GM18511 (cell line): ENCODE measurements at regions not wholly inside any gene's neighbourhood (a gene's known extent, or its start where the extent isn't known, plus 50 kb on each side); places are given as distances from the start of the nearest gene placed in this dataset.

Source experiments
- ATAC-seq: cut with Tn5 transposase; IDR thresholded peaks from one replicate; pipeline ENCODE4 v1.9.1; 2021; ENCODE audit warnings: mild to moderate bottlenecking, moderate library complexity; ENCODE audit not compliant: unreplicated experiment

DNA sequence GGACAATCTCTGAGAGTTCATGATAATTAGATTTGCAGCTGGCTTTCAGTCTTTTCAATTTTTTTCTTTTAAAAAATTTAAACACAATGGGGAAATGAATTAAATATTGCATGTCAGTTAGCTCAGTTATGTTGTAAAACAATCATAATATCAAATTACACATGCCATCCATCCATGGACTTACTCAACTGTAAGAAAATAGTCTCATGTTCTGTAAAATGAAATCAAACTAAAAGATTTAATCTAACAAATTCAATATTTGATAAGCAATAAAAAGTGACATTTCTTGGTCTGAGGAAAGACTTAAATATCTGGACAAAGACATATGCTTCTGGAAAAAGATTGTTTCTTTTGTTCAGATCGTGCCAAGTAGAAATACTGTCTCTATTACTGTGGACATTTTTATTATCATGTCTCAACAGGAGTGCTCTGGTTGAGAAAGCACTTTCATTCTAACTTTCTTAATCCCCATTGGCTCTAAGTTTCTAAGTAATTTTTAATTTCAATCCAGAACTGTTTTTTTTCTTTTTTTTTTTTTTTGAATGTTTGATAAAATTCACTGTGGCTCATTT lies 179.2 kb upstream of the FAM3C start:
- ATAC-seq, result no peak

DNA sequence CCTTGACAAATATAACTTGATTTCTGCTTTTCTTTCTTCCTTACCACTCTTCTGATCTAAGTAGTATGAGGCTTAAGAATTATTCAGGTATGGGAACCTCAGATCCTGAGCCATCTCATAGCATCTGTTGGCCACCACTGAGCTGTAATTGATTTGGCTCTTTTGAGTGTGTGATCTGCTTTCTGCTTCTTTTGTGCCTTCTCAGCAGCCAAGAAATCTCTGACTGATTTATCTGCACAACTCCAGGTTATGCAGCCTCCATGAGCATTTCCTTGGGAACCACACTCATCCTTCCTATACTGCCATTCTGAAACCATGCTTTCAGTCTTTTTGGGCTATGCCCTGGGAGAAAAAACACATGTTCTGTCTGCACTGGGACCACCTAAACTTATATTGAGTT lies 178.0 kb upstream of the FAM3C start:
- no peak for ATAC-seq

DNA sequence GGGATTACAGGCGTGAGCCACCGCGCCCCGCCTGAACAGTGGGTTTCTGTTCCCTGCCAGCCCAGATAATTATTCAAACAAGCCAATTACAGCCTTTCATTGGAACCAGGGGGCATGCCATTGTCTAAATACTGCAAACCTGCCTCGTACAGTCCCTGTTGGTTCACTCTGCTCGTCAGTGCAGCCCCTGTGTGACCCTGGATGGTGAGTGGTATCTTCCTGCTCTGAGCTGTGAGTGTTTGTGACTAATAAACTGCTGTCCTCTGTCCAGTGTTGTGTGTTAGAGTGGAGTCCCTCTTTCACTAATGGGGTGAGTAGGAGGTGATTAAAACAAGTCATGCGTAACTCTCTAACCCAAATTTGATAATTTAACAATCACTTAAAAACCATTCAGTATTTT lies 176.5 kb upstream of the FAM3C start:
- no peak for ATAC-seq

DNA sequence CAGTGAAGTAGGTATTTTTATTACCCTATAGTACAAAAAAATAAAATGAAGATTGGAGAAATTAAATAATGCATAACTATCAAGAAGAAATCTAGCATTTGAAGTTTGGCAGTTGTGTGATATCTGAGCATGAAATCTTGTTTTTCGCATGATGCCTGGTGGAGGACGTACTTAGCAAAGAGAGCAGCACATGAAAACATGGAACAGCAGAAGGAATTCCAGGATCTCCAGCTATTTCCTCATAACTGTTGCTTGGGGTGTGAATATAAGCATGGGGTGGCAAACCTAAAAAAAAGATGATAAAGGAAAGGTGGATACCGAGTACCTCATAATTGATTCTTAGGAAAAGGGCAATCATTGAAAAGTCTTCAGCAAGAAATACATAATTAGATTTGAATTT lies 174.3 kb upstream of the FAM3C start:
- no peak for ATAC-seq

DNA sequence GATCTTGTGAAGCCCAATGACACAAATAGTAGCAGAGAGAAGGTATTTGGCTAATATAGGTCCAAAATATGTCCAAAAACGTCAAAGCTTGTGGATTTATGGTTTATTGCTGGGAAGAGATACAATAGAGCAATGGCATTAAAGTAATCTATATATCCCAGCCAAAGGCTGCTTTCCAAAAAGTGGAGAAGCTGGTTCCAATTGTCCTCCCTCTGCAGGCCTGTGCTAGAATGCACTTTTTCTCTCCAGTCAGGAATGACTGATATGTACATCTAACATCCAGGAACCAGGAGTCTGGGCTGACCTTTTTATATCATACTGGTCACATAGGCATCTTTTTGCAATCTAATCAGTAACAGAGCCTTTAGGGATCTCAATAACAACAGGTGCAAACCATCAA lies 167.1 kb upstream of the FAM3C start:
- no peak for ATAC-seq

DNA sequence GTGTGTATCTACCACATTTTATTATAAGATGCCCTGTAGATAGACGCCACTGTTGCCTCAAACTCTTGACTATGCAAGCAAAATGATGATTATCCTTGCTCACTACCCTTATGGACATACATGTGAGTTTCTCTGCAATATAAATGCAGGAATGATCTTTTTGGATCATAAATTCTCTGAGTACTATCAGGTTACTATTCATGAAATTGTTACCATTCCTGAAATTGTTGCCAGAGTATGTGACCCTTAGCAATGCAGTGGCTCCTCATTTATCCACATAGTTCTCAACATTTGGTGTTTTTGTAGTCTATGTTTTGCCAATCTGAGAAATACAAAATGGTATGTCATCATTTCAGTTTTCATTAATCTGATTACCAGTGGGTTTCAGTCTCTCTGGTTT lies 166.2 kb upstream of the FAM3C start:
- ATAC-seq, result no peak

DNA sequence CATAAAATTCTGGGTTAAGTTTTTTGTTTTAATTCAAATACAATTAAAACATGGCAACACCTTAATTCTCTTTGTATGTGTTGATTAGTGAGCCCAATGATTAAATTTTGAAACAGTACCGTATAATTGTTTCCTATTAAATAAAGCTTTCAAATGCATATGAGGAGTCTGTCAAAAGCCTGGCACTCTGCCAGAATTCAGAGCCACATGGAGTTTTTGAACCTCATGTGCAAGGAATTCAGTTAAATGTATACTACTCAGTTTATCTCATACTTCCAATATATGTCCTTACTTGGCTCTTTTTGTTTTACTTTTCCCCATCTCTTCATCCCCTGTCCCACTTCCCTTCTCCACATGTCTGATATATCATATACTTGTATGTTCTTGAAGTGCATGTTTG lies 165.6 kb upstream of the FAM3C start:
- ATAC-seq, result no peak

DNA sequence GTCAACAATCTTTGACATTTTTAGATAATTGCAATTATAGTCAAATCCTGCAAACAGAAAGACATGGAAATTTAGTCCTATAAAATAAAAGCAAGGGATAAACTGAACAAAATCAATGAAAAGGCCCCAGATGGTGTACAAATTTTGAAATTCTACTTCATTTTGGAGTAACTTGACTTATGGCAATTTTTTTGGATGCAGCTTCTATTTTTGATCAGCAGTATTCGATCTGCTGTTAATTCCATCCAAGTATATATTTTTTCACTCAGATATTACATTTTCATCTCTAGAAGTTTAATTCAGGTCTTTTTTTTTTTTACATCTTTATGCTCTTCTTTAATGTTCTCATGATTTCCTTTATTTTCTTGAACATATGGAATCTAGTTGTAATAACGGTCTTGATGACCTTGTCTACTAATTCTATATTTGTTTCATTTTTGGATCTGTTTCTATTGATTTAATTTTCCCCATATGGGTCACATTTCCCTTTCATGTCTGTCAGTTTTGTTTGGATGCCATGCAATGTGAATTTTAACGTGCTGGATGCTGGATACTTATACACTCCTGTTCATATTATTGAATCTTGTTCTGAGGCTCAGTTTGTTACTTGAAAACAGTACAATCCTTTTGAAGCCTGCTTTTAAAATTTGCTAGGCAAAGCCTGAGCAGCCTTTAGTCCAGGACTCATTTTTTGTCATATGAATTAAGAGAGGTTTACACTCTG lies 164.3 kb upstream of the FAM3C start:
- ATAC-seq, result no peak

DNA sequence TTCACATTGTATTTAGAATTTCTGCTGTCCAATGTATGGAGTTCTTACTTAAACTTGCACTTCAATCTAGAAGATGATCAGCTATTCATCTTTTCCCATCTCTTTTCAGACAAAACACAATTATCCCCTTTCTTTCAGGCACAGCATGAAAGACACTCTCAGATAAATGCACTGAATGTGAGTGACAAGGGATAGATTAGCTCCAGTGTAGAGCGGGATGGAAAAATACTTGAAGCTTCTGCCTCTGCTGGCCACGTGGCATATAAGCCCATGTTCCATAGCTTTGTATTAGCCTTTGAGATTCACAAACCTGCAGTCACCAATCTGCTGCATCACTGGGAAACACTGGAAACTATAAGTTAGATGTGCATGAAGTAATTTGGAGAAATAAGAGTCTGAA lies 162.2 kb upstream of the FAM3C start:
- ATAC-seq, result no peak

DNA sequence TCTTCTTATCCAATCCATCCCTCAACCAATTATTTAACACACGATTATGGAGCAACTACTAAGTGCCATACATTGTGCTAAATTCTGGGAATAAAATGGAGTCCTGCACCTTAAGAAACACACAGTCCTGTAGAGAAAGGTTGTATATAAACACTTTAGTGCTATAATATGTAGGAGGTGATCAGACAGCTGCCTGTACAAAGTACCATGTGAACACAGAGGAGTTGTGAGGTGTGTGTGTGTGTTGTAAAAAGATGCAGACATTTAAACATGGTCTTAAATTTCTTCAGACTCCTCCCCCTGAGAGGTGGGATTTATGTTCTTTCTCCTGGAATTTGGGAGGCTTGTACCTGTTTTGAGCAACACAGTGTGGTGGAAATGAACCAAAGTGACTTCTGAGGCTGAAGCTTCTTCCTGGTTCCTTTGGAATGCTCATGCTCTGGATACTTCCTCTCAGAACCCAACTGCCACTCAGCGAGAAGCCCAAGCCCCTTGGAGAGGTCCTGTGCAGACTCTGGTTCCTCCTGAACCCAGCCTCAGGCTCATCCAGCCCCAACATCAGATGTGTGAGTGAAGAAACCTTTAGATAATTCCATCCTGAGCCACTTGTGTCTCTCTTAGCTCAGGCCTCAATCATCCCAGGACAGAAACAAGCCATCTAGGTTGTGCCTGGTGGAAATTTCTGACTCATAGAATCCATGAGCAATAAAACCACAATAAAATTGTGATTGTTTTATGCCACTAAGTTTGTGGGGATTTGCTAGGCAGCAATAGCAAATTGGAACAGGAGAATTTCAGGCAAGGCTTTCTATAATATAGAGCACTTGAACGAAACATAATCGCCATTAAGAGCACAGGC lies 161.2 kb upstream of the FAM3C start:
- ATAC-seq, result no peak

DNA sequence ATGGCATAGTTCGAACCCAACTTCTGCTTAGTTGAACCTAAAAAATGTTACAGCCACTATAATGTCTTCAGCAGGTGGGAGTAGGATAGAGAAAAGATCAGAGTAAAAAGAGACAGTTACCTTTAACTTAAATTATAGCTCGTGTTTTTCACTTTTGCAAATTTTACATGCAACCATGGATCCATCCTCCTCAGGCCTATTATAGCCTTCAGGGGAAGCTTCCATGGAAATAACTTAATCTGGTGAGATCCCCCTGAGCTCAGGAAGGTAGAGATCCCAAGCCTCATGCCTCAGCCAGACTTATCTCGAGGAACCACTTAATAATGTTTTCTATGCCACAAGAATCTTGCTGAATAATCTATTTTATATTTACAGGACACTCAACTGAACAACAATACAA lies 159.4 kb upstream of the FAM3C start:
- ATAC-seq, result no peak

DNA sequence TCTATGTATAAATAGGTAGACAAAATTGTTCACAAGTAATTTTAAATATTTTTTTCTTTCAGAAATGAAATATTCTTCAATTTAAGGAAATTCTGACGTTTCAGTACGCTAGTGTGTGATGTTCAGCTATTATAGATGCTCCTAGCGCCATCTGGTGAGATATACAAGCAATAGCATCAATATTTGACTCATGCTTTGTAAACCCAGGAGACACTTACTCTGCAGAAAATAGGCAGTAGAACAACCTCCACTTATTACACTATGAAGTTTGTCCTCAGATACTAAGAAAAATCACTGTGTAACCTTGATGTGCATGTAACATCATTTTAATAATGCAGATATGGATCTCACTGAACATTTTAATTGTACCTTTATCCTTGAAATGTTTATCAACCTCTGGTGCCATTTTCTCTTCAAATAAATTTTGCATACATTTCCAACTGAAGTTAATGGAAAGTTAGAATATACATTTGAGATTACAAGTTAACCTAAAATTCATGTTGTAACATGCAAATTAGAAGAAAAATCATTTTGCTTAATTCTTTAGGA lies 151.5 kb upstream of the FAM3C start:
- ATAC-seq, result peak; percentile 78

DNA sequence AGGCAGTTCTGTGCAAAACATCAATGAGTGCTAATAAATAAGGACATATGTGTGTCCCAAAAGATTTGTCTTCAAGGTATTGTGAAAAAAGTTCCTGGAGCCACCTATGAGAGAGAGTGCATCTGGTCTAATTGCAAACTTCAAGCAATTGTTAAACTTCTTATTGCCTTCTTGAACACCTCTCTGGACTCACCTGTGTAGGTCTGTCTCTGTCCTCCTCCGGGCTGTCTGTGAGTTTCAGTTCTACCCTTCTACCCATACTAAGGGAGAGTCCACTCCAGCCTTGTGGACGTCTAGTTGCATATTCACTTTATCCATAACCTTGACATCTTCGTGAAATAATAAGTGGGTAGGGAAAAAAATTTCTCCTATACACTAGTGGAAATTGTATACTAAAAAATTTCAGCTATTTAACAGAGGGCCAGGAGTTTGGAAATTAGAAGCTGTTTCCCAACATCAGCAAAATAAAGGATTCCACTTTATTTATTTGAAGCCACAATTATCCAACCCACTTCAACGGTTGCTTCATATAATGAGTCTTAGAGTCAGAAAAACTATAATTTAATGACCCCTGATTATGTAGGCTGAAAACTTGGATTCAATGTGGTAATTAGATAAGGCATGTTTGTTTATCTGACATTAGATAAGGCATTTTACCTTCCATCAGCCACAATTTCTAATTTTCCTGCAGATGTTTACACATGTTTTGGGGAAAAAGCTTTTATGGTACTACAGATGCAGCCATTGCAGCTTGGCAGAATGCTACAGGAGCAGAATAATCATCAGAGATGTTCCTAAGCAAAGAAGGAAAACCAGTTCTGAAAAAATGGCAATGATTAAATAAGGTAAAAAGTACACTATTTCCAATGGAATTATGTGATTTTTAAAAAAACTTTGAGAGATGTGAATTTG lies 150.8 kb upstream of the FAM3C start:
- no peak for ATAC-seq

DNA sequence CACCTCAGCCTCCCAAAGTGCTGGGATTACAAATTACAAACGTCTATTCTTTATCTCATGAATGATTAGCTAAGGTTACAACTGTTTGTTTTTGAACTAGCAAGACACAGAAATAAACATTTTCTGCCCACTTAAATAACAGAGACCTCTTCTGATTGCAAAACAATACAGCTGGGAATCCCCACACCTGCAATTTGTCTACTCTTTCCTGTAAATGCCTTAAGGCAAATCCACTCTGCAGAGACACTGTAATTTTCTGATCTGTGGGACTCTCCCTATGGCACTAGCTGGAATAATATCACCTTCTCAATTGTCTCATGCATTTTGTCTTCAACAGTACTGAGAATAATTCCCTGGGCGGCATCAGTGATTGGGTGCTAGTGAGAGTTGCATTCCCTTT lies 149.3 kb upstream of the FAM3C start:
- no peak for ATAC-seq

DNA sequence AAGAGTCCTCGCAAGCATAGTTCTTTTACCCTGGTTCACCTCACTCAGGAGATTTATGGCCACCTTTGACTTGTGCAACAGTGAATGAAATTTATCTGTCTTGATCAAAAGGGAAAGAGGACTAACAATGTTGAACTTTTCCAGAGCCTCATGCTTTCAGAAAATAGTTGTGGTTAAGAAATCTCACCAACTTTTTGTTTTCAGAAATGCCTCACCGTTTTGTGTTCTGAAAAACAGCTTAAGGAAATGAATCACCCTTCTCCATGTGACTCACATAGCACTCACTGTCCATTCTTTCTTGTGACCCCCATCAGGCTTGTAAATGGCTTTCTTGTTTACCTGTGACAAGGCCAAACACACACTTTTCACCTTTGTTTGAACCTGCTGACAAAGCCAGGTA lies 148.6 kb upstream of the FAM3C start:
- ATAC-seq, result peak; percentile 76

DNA sequence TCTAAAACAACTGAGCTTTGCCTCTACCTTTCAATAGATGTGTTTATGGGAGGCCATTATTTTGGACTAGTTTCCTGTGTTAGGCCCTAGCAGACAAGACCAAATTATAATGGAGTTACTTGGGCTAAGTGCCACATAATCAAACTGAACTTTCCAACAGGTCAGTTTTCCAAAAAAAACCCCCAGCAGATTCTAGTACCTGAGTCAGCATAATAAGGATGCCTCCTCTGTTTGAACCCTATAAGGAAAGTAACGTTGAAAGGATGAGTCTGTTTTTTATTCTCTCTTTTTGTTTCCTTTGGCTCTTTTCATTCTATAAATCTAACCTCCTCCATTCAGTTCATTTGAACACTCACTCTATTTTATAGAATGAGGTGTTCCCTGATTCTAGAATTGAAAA lies 148.1 kb upstream of the FAM3C start:
- ATAC-seq, result no peak

DNA sequence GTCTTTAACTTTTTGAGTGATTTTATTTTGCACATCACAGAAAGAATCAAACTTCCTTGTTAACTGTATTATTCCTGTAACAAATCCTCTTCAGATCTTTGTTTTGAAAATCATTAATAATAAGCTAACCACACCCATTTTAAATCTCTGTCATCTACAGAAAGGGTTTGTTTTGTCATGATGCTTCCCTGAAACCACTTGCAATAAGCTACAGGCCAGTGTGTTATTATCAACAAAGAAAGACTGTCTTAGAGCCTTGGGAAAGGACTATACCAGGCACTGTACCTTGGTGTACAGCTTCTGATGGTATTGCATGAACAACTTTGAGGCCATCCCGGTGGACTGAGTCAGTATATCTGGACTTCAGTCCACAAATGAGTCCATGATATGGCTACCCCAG lies 145.3 kb upstream of the FAM3C start:
- no peak for ATAC-seq

DNA sequence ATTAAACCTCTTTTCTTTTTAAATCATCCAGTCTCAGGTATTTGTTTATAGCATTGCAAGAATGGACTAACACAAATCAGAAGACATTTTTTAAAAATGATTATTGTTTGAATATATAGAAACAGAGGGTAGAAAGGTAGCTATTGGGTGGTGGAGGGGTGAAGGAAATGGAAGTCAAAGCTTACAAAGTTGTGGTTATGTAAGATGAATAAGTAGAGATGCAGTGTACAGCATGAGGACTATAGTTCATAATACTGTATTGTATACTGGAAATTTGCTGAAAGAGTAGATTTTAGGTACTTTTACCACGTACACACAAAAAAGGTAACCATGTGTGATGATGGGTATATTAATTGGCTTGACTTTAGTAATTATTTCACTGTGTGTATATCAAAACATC lies 144.0 kb upstream of the FAM3C start:
- no peak for ATAC-seq

DNA sequence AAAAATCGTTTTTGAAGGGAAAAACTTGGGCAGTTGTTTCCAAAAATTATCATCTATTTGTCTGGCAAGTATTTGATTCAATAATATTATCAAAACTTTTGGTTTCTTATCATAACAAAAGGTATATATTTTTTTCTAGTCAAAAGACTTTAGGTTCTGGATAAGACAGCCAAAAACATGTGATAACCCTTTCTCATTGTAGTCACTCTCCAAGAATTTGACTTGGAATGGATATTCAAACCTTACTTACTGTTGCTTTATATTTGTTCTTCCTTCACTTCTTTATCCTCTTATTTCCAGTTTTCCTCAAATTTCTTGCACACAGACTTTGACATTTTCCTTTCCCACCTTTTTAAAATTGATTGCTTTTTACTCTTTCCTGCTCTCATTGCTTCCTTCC lies 140.9 kb upstream of the FAM3C start:
- ATAC-seq, result no peak

DNA sequence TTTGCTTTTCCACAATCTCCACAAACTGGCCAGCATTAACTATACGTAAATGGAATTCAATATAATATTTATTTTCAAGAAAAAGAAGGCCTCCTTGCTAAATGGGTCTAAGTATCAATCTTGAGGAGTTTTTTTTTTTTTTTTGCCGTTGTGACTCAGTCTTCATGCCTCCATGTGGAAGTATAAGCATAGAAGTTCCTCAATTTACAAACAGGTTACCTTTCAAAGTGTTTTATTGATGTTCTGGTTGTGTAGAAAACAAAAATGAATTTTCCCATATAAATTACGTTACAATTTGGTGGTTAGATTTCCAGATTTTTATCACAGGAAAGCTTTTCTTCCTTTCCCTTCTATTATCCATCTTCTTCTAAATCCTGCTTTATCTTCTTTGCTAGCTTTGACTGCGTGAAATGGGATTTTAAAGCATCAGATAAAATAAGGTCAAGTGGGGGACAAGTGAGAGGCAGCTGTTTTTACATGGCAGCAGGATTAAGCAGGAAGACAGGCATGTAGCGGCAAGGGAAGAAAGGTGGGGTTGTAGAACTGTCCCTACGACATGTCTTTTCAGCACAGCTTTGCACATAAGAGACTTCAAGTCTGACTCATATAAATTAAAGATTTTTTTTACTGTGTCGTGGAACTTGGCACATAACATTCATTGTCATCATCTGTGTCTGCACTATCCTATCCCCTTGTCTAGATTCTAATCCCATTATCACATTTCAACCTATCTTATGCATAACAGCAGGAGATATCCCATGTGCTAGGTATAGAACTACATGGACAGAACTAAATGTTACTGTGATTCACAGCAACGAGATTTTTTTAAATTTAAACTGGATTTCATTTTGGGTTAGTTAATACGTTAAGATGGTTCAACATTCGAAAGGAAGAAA lies 135.3 kb upstream of the FAM3C start:
- no peak for ATAC-seq
